ENCODE measurements at regions not wholly inside any gene's neighbourhood (a gene's known extent, or its start where the extent isn't known, plus 50 kb on each side); places are given as distances from the start of the nearest gene placed in this dataset.

- H3K18ac ChIP-seq (ENCODE audit: low read length) = no peak overlapping the region
- no peak overlapping the region for H3K14ac ChIP-seq (ENCODE audit: low read length)
- no peak overlapping the region for H3K4me2 ChIP-seq (ENCODE audit: insufficient read depth, low read length, poor library complexity, severe bottlenecking)
- no peaks in the 10 kb centered on the region for H3K9me3 ChIP-seq (replicated peaks in 1 of 2; ENCODE audit: control insufficient read depth in 2 of 2, insufficient read depth in 1 of 2, low read depth in 1 of 2, low read length in 2 of 2)
- no peak overlapping the region for H3K4me3 ChIP-seq (ENCODE audit: low read length in 2 of 2)
- H3K4me1 ChIP-seq (ENCODE audit: control insufficient read depth in 2 of 2, insufficient read depth in 1 of 2, low read depth in 1 of 2, low read length in 2 of 2) = no peaks in the 10 kb centered on the region
- H2BK5ac ChIP-seq (ENCODE audit: low read length) = no peak overlapping the region
- no peaks in the 10 kb centered on the region for H3K36me3 ChIP-seq (replicated peaks in 1 of 2; ENCODE audit: control insufficient read depth in 2 of 2, insufficient read depth in 2 of 2, low read length in 2 of 2)
- H4K91ac ChIP-seq (ENCODE audit: low read depth, low read length, poor library complexity) = no peak overlapping the region
- no peak overlapping the region for H2AFZ ChIP-seq (ENCODE audit: low read length)
- no peak overlapping the region for H3K4ac ChIP-seq (ENCODE audit: low read length)
- H2BK12ac ChIP-seq (ENCODE audit: low read length) = no peak overlapping the region
- no peak overlapping the region for H4K8ac ChIP-seq (ENCODE audit: low read depth, low read length)
- no peaks in the 10 kb centered on the region for H3K27me3 ChIP-seq (ENCODE audit: control insufficient read depth in 3 of 3, insufficient read depth in 3 of 3, low read depth in 1 of 3, low read length in 3 of 3)
- no peak overlapping the region for H2BK120ac ChIP-seq (ENCODE audit: low read depth, low read length)
- no peak overlapping the region for H3K27ac ChIP-seq (replicated peaks; ENCODE audit: low read length)
- H3K23ac ChIP-seq (ENCODE audit: low read depth, low read length, poor library complexity) = no peak overlapping the region
- H3K9ac ChIP-seq (ENCODE audit: low read depth, low read length, poor library complexity) = no peak overlapping the region
- no peaks in the 10 kb centered on the region for H3K79me1 ChIP-seq (ENCODE audit: low read depth, low read length)
- H2BK15ac ChIP-seq (ENCODE audit: low read length) = no peak overlapping the region
- H2AK5ac ChIP-seq (ENCODE audit: low read depth, low read length) = no peak overlapping the region
- DNase-seq (ENCODE audit: low spot score) = no peak
These were observed 630.2 kb upstream of the NOVA1 start for GRCh38 chr14:27228053-27228452.

GRCh38 chr14:27234331-27234730 is 636.5 kb upstream of the NOVA1 start:
- Histone ChIP-seq H3K23ac (ENCODE audit: low read depth, low read length, poor library complexity) (no peak overlapping the region), H3K4me2 (ENCODE audit: insufficient read depth, low read length, poor library complexity, severe bottlenecking) (no peak overlapping the region), H2BK15ac (ENCODE audit: low read length) (no peak overlapping the region), H3K27me3 (ENCODE audit: control insufficient read depth in 3 of 3, insufficient read depth in 3 of 3, low read depth in 1 of 3, low read length in 3 of 3) (no peaks in the 10 kb centered on the region), H2AK5ac (ENCODE audit: low read depth, low read length) (no peak overlapping the region), H3K14ac (ENCODE audit: low read length) (no peak overlapping the region), H2BK5ac (ENCODE audit: low read length) (no peak overlapping the region), H3K9ac (ENCODE audit: low read depth, low read length, poor library complexity) (no peak overlapping the region), H2BK120ac (ENCODE audit: low read depth, low read length) (no peak overlapping the region), H3K4ac (ENCODE audit: low read length) (no peak overlapping the region), H3K4me1 (ENCODE audit: control insufficient read depth in 2 of 2, insufficient read depth in 1 of 2, low read depth in 1 of 2, low read length in 2 of 2) (no peaks in the 10 kb centered on the region), H2BK12ac (ENCODE audit: low read length) (no peak overlapping the region), H2AFZ (ENCODE audit: low read length) (no peak overlapping the region), H3K4me3 (ENCODE audit: low read length in 2 of 2) (no peak overlapping the region), H3K27ac (replicated peaks; ENCODE audit: low read length) (no peak overlapping the region), H3K36me3 (replicated peaks in 1 of 2; ENCODE audit: control insufficient read depth in 2 of 2, insufficient read depth in 2 of 2, low read length in 2 of 2) (no peaks in the 10 kb centered on the region), H3K18ac (ENCODE audit: low read length) (no peak overlapping the region), H3K79me1 (ENCODE audit: low read depth, low read length) (no peaks in the 10 kb centered on the region), H3K9me3 (replicated peaks in 1 of 2; ENCODE audit: control insufficient read depth in 2 of 2, insufficient read depth in 1 of 2, low read depth in 1 of 2, low read length in 2 of 2) (no peaks in the 10 kb centered on the region), H4K91ac (ENCODE audit: low read depth, low read length, poor library complexity) (no peak overlapping the region), H4K8ac (ENCODE audit: low read depth, low read length) (no peak overlapping the region)
- no peak for DNase-seq (ENCODE audit: low spot score)
- no CpG with 5 or more reads among the region's 4 CpGs for WGBS, 2 donors (ENCODE audit: extremely low coverage in 2 of 2, insufficient read length in 2 of 2, insufficient replicate concordance in 1 of 2)

GRCh38 chr14:27236601-27237000 is 638.8 kb upstream of the NOVA1 start:
- no CpG with 5 or more reads among the region's 2 CpGs for WGBS, 2 donors (ENCODE audit: extremely low coverage in 2 of 2, insufficient read length in 2 of 2, insufficient replicate concordance in 1 of 2)

GRCh38 chr14:27242874-27243273 is 645.0 kb upstream of the NOVA1 start:
- Histone ChIP-seq H2BK15ac (ENCODE audit: low read length) (no peak overlapping the region), H3K4me2 (ENCODE audit: insufficient read depth, low read length, poor library complexity, severe bottlenecking) (no peak overlapping the region), H3K79me1 (ENCODE audit: low read depth, low read length) (no peaks in the 10 kb centered on the region), H2BK12ac (ENCODE audit: low read length) (no peak overlapping the region), H2BK120ac (ENCODE audit: low read depth, low read length) (no peak overlapping the region), H3K4me1 (ENCODE audit: control insufficient read depth in 2 of 2, insufficient read depth in 1 of 2, low read depth in 1 of 2, low read length in 2 of 2) (no peaks in the 10 kb centered on the region), H4K91ac (ENCODE audit: low read depth, low read length, poor library complexity) (no peak overlapping the region), H3K18ac (ENCODE audit: low read length) (no peak overlapping the region), H3K14ac (ENCODE audit: low read length) (no peak overlapping the region), H2AFZ (ENCODE audit: low read length) (no peak overlapping the region), H2BK5ac (ENCODE audit: low read length) (no peak overlapping the region), H3K27me3 (ENCODE audit: control insufficient read depth in 3 of 3, insufficient read depth in 3 of 3, low read depth in 1 of 3, low read length in 3 of 3) (no peaks in the 10 kb centered on the region), H3K4ac (ENCODE audit: low read length) (no peak overlapping the region), H4K8ac (ENCODE audit: low read depth, low read length) (no peak overlapping the region), H3K4me3 (ENCODE audit: low read length in 2 of 2) (no peak overlapping the region), H2AK5ac (ENCODE audit: low read depth, low read length) (no peak overlapping the region), H3K9ac (ENCODE audit: low read depth, low read length, poor library complexity) (no peak overlapping the region), H3K27ac (replicated peaks; ENCODE audit: low read length) (no peak overlapping the region), H3K9me3 (replicated peaks in 1 of 2; ENCODE audit: control insufficient read depth in 2 of 2, insufficient read depth in 1 of 2, low read depth in 1 of 2, low read length in 2 of 2) (no peaks in the 10 kb centered on the region), H3K23ac (ENCODE audit: low read depth, low read length, poor library complexity) (no peak overlapping the region), H3K36me3 (replicated peaks in 1 of 2; ENCODE audit: control insufficient read depth in 2 of 2, insufficient read depth in 2 of 2, low read length in 2 of 2) (no peaks in the 10 kb centered on the region)
- DNase-seq (ENCODE audit: low spot score) = no peak
- no CpG with 5 or more reads among the region's 3 CpGs for WGBS, 2 donors (ENCODE audit: extremely low coverage in 2 of 2, insufficient read length in 2 of 2, insufficient replicate concordance in 1 of 2)

More at GRCh38 chr14:27236601-27237000, 638.8 kb upstream of the NOVA1 start:
- no peaks in the 10 kb centered on the region for H3K79me1 ChIP-seq (ENCODE audit: low read depth, low read length)
- H2AFZ ChIP-seq (ENCODE audit: low read length) = no peak overlapping the region
- no peak overlapping the region for H3K4me3 ChIP-seq (ENCODE audit: low read length in 2 of 2)
- no peak for DNase-seq (ENCODE audit: low spot score)
- no peaks in the 10 kb centered on the region for H3K9me3 ChIP-seq (replicated peaks in 1 of 2; ENCODE audit: control insufficient read depth in 2 of 2, insufficient read depth in 1 of 2, low read depth in 1 of 2, low read length in 2 of 2)
- no peak overlapping the region for H4K91ac ChIP-seq (ENCODE audit: low read depth, low read length, poor library complexity)
- H3K14ac ChIP-seq (ENCODE audit: low read length) = no peak overlapping the region
- H3K36me3 ChIP-seq (replicated peaks in 1 of 2; ENCODE audit: control insufficient read depth in 2 of 2, insufficient read depth in 2 of 2, low read length in 2 of 2) = no peaks in the 10 kb centered on the region
- no peak overlapping the region for H2BK120ac ChIP-seq (ENCODE audit: low read depth, low read length)
- no peak overlapping the region for H2AK5ac ChIP-seq (ENCODE audit: low read depth, low read length)
- no peak overlapping the region for H3K9ac ChIP-seq (ENCODE audit: low read depth, low read length, poor library complexity)
- H3K27ac ChIP-seq (replicated peaks; ENCODE audit: low read length) = no peak overlapping the region
- H2BK15ac ChIP-seq (ENCODE audit: low read length) = no peak overlapping the region
- no peak overlapping the region for H3K23ac ChIP-seq (ENCODE audit: low read depth, low read length, poor library complexity)
- H3K27me3 ChIP-seq (ENCODE audit: control insufficient read depth in 3 of 3, insufficient read depth in 3 of 3, low read depth in 1 of 3, low read length in 3 of 3) = no peaks in the 10 kb centered on the region
- H3K4me1 ChIP-seq (ENCODE audit: control insufficient read depth in 2 of 2, insufficient read depth in 1 of 2, low read depth in 1 of 2, low read length in 2 of 2) = no peaks in the 10 kb centered on the region
- no peak overlapping the region for H3K18ac ChIP-seq (ENCODE audit: low read length)
- no peak overlapping the region for H2BK5ac ChIP-seq (ENCODE audit: low read length)
- H2BK12ac ChIP-seq (ENCODE audit: low read length) = no peak overlapping the region
- no peak overlapping the region for H3K4ac ChIP-seq (ENCODE audit: low read length)
- no peak overlapping the region for H4K8ac ChIP-seq (ENCODE audit: low read depth, low read length)
- no peak overlapping the region for H3K4me2 ChIP-seq (ENCODE audit: insufficient read depth, low read length, poor library complexity, severe bottlenecking)

Measured in neuronal stem cell (in vitro differentiated cells).